Osteoblast (primary cell): ENCODE measurements at regions not wholly inside any gene's neighbourhood (a gene's known extent, or its start where the extent isn't known, plus 50 kb on each side); places are given as distances from the start of the nearest gene placed in this dataset.

Source experiments
- DNase-seq: peaks from one replicate; pipeline ENCODE4 v3.0.0; 2011; ENCODE audit warnings: low spot score, mixed read lengths; ENCODE audit not compliant: insufficient read length; ENCODE audit errors: missing footprints
- H2AFZ ChIP-seq: 2 replicates; pipeline ENCODE4 v1.6.0; 2011; ENCODE audit warnings: mild to moderate bottlenecking, low read length
- H3K27ac ChIP-seq: 2 replicates; pipeline ENCODE4 v1.5.1; 2011; ENCODE audit warnings: mild to moderate bottlenecking, low read depth, low read length, moderate library complexity
- H3K27me3 ChIP-seq: 2 replicates; pipeline ENCODE4 v1.6.0; 2012; ENCODE audit warnings: mild to moderate bottlenecking, control low read depth, inconsistent platforms, low read length, moderate library complexity; ENCODE audit not compliant: insufficient read depth
- H3K36me3 ChIP-seq: 2 replicates; pipeline ENCODE4 v1.5.1; 2011; ENCODE audit warnings: mild to moderate bottlenecking, low read length, control low read depth, moderate library complexity; ENCODE audit not compliant: insufficient read depth
- H3K4me1 ChIP-seq: 2 replicates; pipeline ENCODE4 v1.5.1; 2011; ENCODE audit warnings: mild to moderate bottlenecking, low read length, control low read depth, moderate library complexity; ENCODE audit not compliant: insufficient read depth
- H3K4me2 ChIP-seq: 2 replicates; pipeline ENCODE4 v1.6.0; 2011; ENCODE audit warnings: mild to moderate bottlenecking, low read length; ENCODE audit not compliant: insufficient read depth
- H3K4me3 ChIP-seq: fragments of 200-600 bp; sonication (generic); 3 replicates; pipeline ENCODE4 v1.5.1; 2012; ENCODE audit warnings: mild to moderate bottlenecking, low read length, inconsistent platforms; ENCODE audit not compliant: insufficient read depth
- H3K79me2 ChIP-seq: 2 replicates; pipeline ENCODE4 v1.6.0; 2012; ENCODE audit warnings: mild to moderate bottlenecking, low read length, control low read depth, inconsistent platforms; ENCODE audit not compliant: insufficient read depth
- H3K9me3 ChIP-seq: 2 replicates; pipeline ENCODE4 v1.5.1; 2011; ENCODE audit warnings: low read depth, low read length, control low read depth
- H4K20me1 ChIP-seq: 2 replicates; pipeline ENCODE4 v1.6.0; 2012; ENCODE audit warnings: mild to moderate bottlenecking, low read length, control low read depth; ENCODE audit not compliant: insufficient read depth
- CTCF ChIP-seq: IDR thresholded peaks from 2 replicates; pipeline ENCODE4 v1.5.1; 2011; ENCODE audit warnings: mild to moderate bottlenecking, low read depth, low read length, moderate library complexity; ENCODE audit errors: extremely low read depth

- Histone ChIP-seq H3K27ac (no peak overlapping the region), H3K4me3 (no peak overlapping the region), H3K36me3 (no peaks in the 10 kb centered on the region), H3K4me2 (no peak overlapping the region), H4K20me1 (no peaks in the 10 kb centered on the region), H2AFZ (no peak overlapping the region), H3K27me3 (no peaks in the 10 kb centered on the region), H3K9me3 (no peaks in the 10 kb centered on the region), H3K4me1 (peaks cover 14% of the 10 kb centered on the region), H3K79me2 (no peaks in the 10 kb centered on the region)
- TF ChIP-seq CTCF = no peak
- no peak for DNase-seq
Measured at GRCh38 chrX:109859651-109860050, 126.6 kb upstream of the ACSL4 start.

GRCh38 chrX:109862433-109862832 is 129.4 kb upstream of the ACSL4 start:
- no peak for DNase-seq
- H3K9me3 ChIP-seq = no peaks in the 10 kb centered on the region
- H3K4me1 ChIP-seq = peaks cover 9% of the 10 kb centered on the region
- H3K36me3 ChIP-seq = no peaks in the 10 kb centered on the region
- no peak overlapping the region for H3K27ac ChIP-seq
- H3K79me2 ChIP-seq = no peaks in the 10 kb centered on the region
- H3K27me3 ChIP-seq = no peaks in the 10 kb centered on the region
- H3K4me3 ChIP-seq = no peak overlapping the region
- no peak overlapping the region for H3K4me2 ChIP-seq
- no peaks in the 10 kb centered on the region for H4K20me1 ChIP-seq
- no peak overlapping the region for H2AFZ ChIP-seq
- no peak for TF ChIP-seq CTCF

GRCh38 chrX:109863811-109864210 is 130.8 kb upstream of the ACSL4 start:
- H3K27ac ChIP-seq = no peak overlapping the region
- H3K4me3 ChIP-seq = no peak overlapping the region
- H3K36me3 ChIP-seq = no peaks in the 10 kb centered on the region
- TF ChIP-seq CTCF = no peak
- no peaks in the 10 kb centered on the region for H3K27me3 ChIP-seq
- H3K9me3 ChIP-seq = no peaks in the 10 kb centered on the region
- H3K4me1 ChIP-seq = no peaks in the 10 kb centered on the region
- H4K20me1 ChIP-seq = no peaks in the 10 kb centered on the region
- H3K4me2 ChIP-seq = no peak overlapping the region
- no peak overlapping the region for H2AFZ ChIP-seq
- H3K79me2 ChIP-seq = no peaks in the 10 kb centered on the region
- no peak for DNase-seq

GRCh38 chrX:109871121-109871888 is 131.6 kb upstream of the TMEM164 start:
- Histone ChIP-seq H3K4me2 (no peak overlapping the region), H3K79me2 (no peaks in the 10 kb centered on the region), H3K36me3 (no peaks in the 10 kb centered on the region), H3K4me3 (no peak overlapping the region), H3K4me1 (no peaks in the 10 kb centered on the region), H3K9me3 (no peaks in the 10 kb centered on the region), H3K27ac (no peak overlapping the region), H2AFZ (no peak overlapping the region), H4K20me1 (no peaks in the 10 kb centered on the region), H3K27me3 (peaks cover 10% of the 10 kb centered on the region)
- TF ChIP-seq CTCF = no peak
- no peak for DNase-seq
